ENCODE measurements at regions not wholly inside any gene's neighbourhood (a gene's known extent, or its start where the extent isn't known, plus 50 kb on each side); places are given as distances from the start of the nearest gene placed in this dataset.

DNA sequence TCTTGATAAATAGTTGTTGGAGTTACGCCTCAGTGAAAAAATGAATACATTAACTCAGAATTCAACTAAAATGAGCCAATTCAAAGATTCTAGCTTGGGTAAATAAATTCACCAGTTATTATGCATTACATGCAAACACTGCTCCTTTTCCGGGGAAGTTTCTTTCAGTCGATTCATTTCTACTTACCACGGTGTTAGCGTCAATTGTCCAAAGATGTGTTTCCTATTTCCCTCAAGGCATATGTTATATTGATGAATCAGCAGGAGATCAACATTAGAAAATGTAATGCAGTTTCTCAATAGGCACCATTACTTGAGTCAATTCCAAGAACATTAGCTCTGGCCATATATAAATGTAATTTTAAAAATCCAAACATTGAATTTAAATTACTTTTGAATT lies 517.7 kb downstream of the OTOL1 start:
- ATAC-seq (no peak), DNase-seq (no peak)
- TF ChIP-seq, protein P1, sequence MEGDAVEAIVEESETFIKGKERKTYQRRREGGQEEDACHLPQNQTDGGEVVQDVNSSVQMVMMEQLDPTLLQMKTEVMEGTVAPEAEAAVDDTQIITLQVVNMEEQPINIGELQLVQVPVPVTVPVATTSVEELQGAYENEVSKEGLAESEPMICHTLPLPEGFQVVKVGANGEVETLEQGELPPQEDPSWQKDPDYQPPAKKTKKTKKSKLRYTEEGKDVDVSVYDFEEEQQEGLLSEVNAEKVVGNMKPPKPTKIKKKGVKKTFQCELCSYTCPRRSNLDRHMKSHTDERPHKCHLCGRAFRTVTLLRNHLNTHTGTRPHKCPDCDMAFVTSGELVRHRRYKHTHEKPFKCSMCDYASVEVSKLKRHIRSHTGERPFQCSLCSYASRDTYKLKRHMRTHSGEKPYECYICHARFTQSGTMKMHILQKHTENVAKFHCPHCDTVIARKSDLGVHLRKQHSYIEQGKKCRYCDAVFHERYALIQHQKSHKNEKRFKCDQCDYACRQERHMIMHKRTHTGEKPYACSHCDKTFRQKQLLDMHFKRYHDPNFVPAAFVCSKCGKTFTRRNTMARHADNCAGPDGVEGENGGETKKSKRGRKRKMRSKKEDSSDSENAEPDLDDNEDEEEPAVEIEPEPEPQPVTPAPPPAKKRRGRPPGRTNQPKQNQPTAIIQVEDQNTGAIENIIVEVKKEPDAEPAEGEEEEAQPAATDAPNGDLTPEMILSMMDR (IDR thresholded peaks at IDR 0.05): no peak
- ChIA-PET POLR2A (no interaction called here), CTCF (no interaction called here)
- no peaks in the 10 kb centered on the region for H3K36me3 Mint-ChIP-seq (ENCODE audit: low read depth)
- H3K27me3 Mint-ChIP-seq: no peaks in the 10 kb centered on the region
- no peaks in the 10 kb centered on the region for H3K9me3 Mint-ChIP-seq
- no peaks in the 10 kb centered on the region for H3K4me1 Mint-ChIP-seq (ENCODE audit: low read depth)
- H3K4me3 Mint-ChIP-seq: no peak overlapping the region
- no peak overlapping the region for H3K27ac Mint-ChIP-seq
- intact Hi-C loops (cut with micrococcal nuclease): no loop called here

DNA sequence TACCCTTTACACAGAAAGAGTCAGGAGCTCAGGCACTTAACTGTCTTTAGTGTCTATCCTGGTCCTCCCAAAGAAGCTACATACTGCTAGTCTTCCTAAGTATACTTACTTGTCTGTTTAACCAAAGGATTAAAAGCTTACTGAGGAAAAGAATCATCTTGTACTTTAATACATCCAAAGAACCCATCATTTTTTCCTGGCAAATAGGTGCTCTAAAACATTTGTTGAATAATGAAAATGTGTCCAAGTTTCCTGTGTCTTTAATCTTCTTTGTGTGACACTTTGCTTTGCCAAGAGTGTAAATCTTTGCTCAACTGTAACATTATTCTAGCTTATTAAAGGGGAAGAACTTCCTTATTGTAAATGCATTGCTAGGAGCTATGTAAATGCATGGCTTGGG lies 519.2 kb downstream of the OTOL1 start:
- H3K27ac Mint-ChIP-seq: no peak overlapping the region
- no peaks in the 10 kb centered on the region for H3K27me3 Mint-ChIP-seq
- no peak for ATAC-seq
- no peak overlapping the region for H3K4me3 Mint-ChIP-seq
- ChIA-PET POLR2A (no interaction called here), CTCF (no interaction called here)
- peaks cover 2% of the 10 kb centered on the region for H3K9me3 Mint-ChIP-seq
- intact Hi-C loops (cut with micrococcal nuclease): no loop called here
- no peaks in the 10 kb centered on the region for H3K36me3 Mint-ChIP-seq (ENCODE audit: low read depth)
- DNase-seq: no peak
- H3K4me1 Mint-ChIP-seq (ENCODE audit: low read depth): no peaks in the 10 kb centered on the region
- TF ChIP-seq, protein P1 (IDR thresholded peaks at IDR 0.05): no peak

DNA sequence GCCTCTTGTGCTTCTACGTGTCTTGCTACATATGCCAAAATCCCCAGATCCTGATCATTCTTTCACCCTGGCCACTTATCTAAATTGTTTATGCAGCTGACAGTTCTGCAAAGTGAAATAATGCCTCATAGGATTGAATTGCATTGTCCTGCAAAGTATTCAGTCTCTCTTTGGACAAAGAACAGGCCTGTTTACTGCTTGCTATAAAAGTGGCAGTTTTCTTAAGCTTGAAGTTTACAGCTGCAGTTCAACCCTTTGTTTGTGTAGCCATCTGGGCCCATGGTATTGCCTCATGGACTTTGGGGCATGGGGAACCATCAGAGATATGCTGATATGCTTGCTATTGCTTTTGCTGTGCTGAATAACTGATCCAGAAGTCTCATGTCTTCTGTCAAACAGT lies 523.2 kb downstream of the OTOL1 start:
- ATAC-seq: no peak

DNA sequence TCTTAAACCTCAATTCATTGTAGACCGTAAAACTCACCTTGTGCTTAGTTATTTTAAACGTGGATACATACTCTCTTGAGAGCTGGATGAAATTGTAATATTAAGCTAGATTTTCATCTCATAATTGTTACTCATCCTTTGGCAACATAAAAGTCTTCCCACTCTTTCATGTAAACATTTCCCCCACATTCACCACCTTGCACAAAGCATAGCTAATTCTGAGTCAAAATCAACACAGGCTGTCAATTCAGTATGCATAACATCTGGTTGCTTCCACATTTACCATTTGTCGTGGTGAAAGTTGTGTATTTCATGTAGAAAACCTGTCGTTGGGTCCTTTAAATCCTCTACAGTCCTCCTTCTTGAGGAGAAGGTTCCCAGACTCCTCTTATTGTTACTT lies 524.6 kb downstream of the OTOL1 start:
- ATAC-seq: no peak
- intact Hi-C loops (cut with micrococcal nuclease): no loop called here
- DNase-seq: no peak
- peaks cover 2% of the 10 kb centered on the region for H3K9me3 Mint-ChIP-seq
- no peaks in the 10 kb centered on the region for H3K4me1 Mint-ChIP-seq (ENCODE audit: low read depth)
- H3K27me3 Mint-ChIP-seq: no peaks in the 10 kb centered on the region
- POLR2A ChIA-PET: no interaction called here
- no peak overlapping the region for H3K4me3 Mint-ChIP-seq
- no peak overlapping the region for H3K27ac Mint-ChIP-seq
- no peaks in the 10 kb centered on the region for H3K36me3 Mint-ChIP-seq (ENCODE audit: low read depth)
- CTCF ChIA-PET: no interaction called here
- TF ChIP-seq, protein P1 (IDR thresholded peaks at IDR 0.05): no peak

More for the DNA sequence above, 523.2 kb downstream of the OTOL1 start:
- TF ChIP-seq, protein P1 (IDR thresholded peaks at IDR 0.05): no peak
- H3K36me3 Mint-ChIP-seq (ENCODE audit: low read depth): no peaks in the 10 kb centered on the region
- H3K4me3 Mint-ChIP-seq: no peak overlapping the region
- intact Hi-C loops (cut with micrococcal nuclease): no loop called here
- peaks cover 2% of the 10 kb centered on the region for H3K9me3 Mint-ChIP-seq
- CTCF ChIA-PET: no interaction called here
- DNase-seq: no peak
- POLR2A ChIA-PET: no interaction called here
- no peaks in the 10 kb centered on the region for H3K27me3 Mint-ChIP-seq
- H3K4me1 Mint-ChIP-seq (ENCODE audit: low read depth): no peaks in the 10 kb centered on the region
- no peak overlapping the region for H3K27ac Mint-ChIP-seq

DNA sequence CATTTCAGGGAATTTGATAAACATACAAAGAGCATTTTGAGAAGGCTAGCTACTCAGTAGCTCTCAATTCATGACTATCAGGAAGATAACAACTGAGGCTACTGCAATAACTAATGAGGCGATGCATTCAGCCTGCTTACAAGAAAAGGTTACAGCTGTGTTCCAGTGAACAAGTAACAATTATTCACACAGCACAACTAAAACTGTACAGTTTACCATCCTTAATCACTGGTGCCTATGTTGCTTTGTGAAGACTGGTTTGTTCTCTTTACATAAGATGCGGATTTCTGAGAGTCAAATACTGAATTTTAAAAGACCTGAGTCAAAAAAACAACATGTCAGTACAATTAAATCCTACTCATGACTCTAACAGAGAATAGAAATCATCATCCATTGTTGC lies 526.3 kb downstream of the OTOL1 start:
- no peaks in the 10 kb centered on the region for H3K36me3 Mint-ChIP-seq (ENCODE audit: low read depth)
- ChIA-PET CTCF (no interaction called here), POLR2A (no interaction called here)
- TF ChIP-seq, protein P1 (IDR thresholded peaks at IDR 0.05): no peak
- no peaks in the 10 kb centered on the region for H3K4me1 Mint-ChIP-seq (ENCODE audit: low read depth)
- no peak overlapping the region for H3K4me3 Mint-ChIP-seq
- no peaks in the 10 kb centered on the region for H3K27me3 Mint-ChIP-seq
- no peak overlapping the region for H3K27ac Mint-ChIP-seq
- intact Hi-C loops (cut with micrococcal nuclease): no loop called here
- no peak for ATAC-seq
- peaks cover 2% of the 10 kb centered on the region for H3K9me3 Mint-ChIP-seq
- DNase-seq: no peak
